ENCODE measurements at regions not wholly inside any gene's neighbourhood (a gene's known extent, or its start where the extent isn't known, plus 50 kb on each side); places are given as distances from the start of the nearest gene placed in this dataset.

DNA sequence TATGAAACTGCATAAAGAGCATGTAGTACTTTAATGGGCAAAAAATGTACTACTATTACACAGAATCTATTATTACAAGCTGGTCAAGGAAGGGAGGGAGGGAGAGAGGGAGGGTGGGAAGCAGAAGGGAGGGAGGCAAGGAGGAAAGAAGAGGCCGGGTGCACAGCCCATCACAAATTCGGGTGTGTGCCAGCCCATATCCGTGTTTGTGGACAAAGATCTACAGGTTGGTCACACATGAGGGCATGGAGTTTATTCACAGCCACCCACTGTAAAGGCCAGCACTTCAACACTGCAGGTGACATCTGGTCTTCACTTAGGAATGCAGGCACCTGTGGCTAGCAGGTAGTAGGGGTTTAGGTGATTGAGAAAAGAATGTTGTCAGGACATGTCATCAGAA is 352.5 kb upstream of the NBEA start:
- H3K18ac ChIP-seq (ENCODE audit: insufficient read length, low read depth, low read length) = no peak overlapping the region
- no peak overlapping the region for H2BK20ac ChIP-seq (ENCODE audit: low read depth, low read length, poor library complexity, severe bottlenecking)
- H2AFZ ChIP-seq (ENCODE audit: low read length) = no peak overlapping the region
- no peak overlapping the region for H3K27ac ChIP-seq (ENCODE audit: insufficient read length, low read depth, low read length)
- no peaks in the 10 kb centered on the region for H3K23me2 ChIP-seq (ENCODE audit: insufficient read length, low read depth, low read length, poor library complexity, severe bottlenecking)
- H3K23ac ChIP-seq (ENCODE audit: insufficient read length, low read depth, low read length) = no peak overlapping the region
- Mint-ChIP-seq H3K4me3 (no peak overlapping the region), H3K9me3 (no peaks in the 10 kb centered on the region; a peak in 1 of 5 replicates), H3K4me1 (peaks cover 24 to 26% of the 10 kb centered on the region in 2 experiments), H3K27me3 (ENCODE audit: low read depth) (no peaks in the 10 kb centered on the region), H3K36me3 (ENCODE audit: insufficient read depth in 1 of 3, low read depth in 3 of 3) (no peaks in the 10 kb centered on the region; a peak in 1 of 7 replicates), H3K27ac (no peak overlapping the region)
- no peaks in the 10 kb centered on the region for H3K79me2 ChIP-seq (ENCODE audit: insufficient read depth, low read length)
- no peak overlapping the region for H2BK12ac ChIP-seq (ENCODE audit: insufficient read length, low read depth, low read length)
- H4K20me1 ChIP-seq (ENCODE audit: control insufficient read depth, insufficient read depth, insufficient read length) = no peaks in the 10 kb centered on the region
- no peaks in the 10 kb centered on the region for H3K27me3 ChIP-seq (ENCODE audit: insufficient read depth, low read length)
- H2BK5ac ChIP-seq (ENCODE audit: insufficient read length, low read length) = no peak overlapping the region
- H2BK15ac ChIP-seq (ENCODE audit: low read depth, low read length) = no peak overlapping the region
- H3K14ac ChIP-seq (ENCODE audit: insufficient read depth, low read length) = no peak overlapping the region
- no peak overlapping the region for H3K9ac ChIP-seq (ENCODE audit: extremely low read depth, insufficient read length, low read length)
- H3K4me1 ChIP-seq (ENCODE audit: insufficient read depth, low read length) = peaks cover 6% of the 10 kb centered on the region; the same call in 1 of the 2 replicates
- no peak overlapping the region for H2AK5ac ChIP-seq (ENCODE audit: insufficient read length, low read length)
- no peak overlapping the region for H3K56ac ChIP-seq (ENCODE audit: insufficient read length, low read depth, low read length)
- H4K8ac ChIP-seq (replicated peaks; ENCODE audit: insufficient read length, low read depth, low read length) = no peak overlapping the region
- H3T11ph ChIP-seq (ENCODE audit: low read length) = no peak overlapping the region
- H3K4me2 ChIP-seq (ENCODE audit: insufficient read depth, insufficient read length, low read length) = no peak overlapping the region
- no peaks in the 10 kb centered on the region for H3K79me1 ChIP-seq (ENCODE audit: insufficient read depth, low read depth, low read length, poor library complexity, severe bottlenecking)
- H3K9me3 ChIP-seq (ENCODE audit: control insufficient read depth, low read depth, low read length) = no peaks in the 10 kb centered on the region
- TF ChIP-seq, protein P1, sequence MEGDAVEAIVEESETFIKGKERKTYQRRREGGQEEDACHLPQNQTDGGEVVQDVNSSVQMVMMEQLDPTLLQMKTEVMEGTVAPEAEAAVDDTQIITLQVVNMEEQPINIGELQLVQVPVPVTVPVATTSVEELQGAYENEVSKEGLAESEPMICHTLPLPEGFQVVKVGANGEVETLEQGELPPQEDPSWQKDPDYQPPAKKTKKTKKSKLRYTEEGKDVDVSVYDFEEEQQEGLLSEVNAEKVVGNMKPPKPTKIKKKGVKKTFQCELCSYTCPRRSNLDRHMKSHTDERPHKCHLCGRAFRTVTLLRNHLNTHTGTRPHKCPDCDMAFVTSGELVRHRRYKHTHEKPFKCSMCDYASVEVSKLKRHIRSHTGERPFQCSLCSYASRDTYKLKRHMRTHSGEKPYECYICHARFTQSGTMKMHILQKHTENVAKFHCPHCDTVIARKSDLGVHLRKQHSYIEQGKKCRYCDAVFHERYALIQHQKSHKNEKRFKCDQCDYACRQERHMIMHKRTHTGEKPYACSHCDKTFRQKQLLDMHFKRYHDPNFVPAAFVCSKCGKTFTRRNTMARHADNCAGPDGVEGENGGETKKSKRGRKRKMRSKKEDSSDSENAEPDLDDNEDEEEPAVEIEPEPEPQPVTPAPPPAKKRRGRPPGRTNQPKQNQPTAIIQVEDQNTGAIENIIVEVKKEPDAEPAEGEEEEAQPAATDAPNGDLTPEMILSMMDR (conservative IDR thresholded peaks at IDR 0.05) = no peak
- H3K4ac ChIP-seq (ENCODE audit: low read depth, low read length) = no peak overlapping the region
- no peak for DNase-seq
- H4K5ac ChIP-seq (ENCODE audit: insufficient read length, low read depth, low read length) = no peak overlapping the region
- no peak overlapping the region for H2BK120ac ChIP-seq (ENCODE audit: low read depth, low read length, poor library complexity, severe bottlenecking)
- WGBS (ENCODE audit: extremely low coverage, insufficient read length, low lambda C conversion rate) = no CpG with 5 or more reads among the region's 3 CpGs
- H4K91ac ChIP-seq (ENCODE audit: insufficient read length, low read depth, low read length) = no peak overlapping the region

Data from H9 (cell line).